ENCODE measurements at regions not wholly inside any gene's neighbourhood (a gene's known extent, or its start where the extent isn't known, plus 50 kb on each side); places are given as distances from the start of the nearest gene placed in this dataset.

- no peak for TF ChIP-seq TAF1 (IDR thresholded peaks at IDR 0.05; ENCODE audit: low read depth, low read length)
- TF ChIP-seq POLR2A (IDR thresholded peaks at IDR 0.05; ENCODE audit: low read depth, low read length) = no peak
- no peak for TF ChIP-seq POLR2AphosphoS5 (IDR thresholded peaks at IDR 0.05; ENCODE audit: low read depth, low read length)
- no peak for TF ChIP-seq SPI1 (IDR thresholded peaks at IDR 0.05; ENCODE audit: low read depth, low read length)
Measured at GRCh38 chr3:182455011-182455410, 338.3 kb upstream of the ATP11B start.
